ENCODE measurements at regions not wholly inside any gene's neighbourhood (a gene's known extent, or its start where the extent isn't known, plus 50 kb on each side); places are given as distances from the start of the nearest gene placed in this dataset.

DNA sequence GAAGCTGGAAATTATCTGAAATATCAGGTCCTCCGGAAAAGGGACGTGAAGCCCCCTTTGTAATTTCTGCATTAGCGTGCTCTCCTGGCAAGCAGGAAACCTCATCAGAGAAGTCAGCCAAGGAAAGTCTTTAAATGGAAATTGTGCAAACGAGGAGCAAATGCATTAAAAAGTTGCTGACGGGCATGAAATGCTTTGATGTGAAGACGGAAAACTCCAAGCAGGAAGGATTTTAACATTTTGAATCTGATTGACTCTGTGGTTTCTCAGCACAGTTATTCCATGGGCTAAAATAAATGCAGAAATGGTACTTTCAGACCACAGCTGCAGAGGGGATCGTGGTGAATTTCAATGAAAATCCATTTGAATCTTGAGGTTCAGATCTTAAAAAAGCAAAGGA lies 167.8 kb downstream of the AHR start:
- TF ChIP-seq, protein P1, sequence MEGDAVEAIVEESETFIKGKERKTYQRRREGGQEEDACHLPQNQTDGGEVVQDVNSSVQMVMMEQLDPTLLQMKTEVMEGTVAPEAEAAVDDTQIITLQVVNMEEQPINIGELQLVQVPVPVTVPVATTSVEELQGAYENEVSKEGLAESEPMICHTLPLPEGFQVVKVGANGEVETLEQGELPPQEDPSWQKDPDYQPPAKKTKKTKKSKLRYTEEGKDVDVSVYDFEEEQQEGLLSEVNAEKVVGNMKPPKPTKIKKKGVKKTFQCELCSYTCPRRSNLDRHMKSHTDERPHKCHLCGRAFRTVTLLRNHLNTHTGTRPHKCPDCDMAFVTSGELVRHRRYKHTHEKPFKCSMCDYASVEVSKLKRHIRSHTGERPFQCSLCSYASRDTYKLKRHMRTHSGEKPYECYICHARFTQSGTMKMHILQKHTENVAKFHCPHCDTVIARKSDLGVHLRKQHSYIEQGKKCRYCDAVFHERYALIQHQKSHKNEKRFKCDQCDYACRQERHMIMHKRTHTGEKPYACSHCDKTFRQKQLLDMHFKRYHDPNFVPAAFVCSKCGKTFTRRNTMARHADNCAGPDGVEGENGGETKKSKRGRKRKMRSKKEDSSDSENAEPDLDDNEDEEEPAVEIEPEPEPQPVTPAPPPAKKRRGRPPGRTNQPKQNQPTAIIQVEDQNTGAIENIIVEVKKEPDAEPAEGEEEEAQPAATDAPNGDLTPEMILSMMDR (IDR thresholded peaks at IDR 0.05) = no peak
- TF ChIP-seq POLR2A (IDR thresholded peaks at IDR 0.05) = no peak
